NT2/D1 (cell line): ENCODE measurements at regions not wholly inside any gene's neighbourhood (a gene's known extent, or its start where the extent isn't known, plus 50 kb on each side); places are given as distances from the start of the nearest gene placed in this dataset.

Experiments used
- YY1 ChIP-seq: IDR thresholded peaks from 2 replicates; pipeline ENCODE4 v1.6.1; 2011; ENCODE audit not compliant: insufficient read length, insufficient read depth
- ZNF274 ChIP-seq: IDR thresholded peaks from 2 replicates; pipeline ENCODE4 v1.6.1; 2011; ENCODE audit warnings: mild to moderate bottlenecking, low read depth, low read length

- no peak for TF ChIP-seq ZNF274
- TF ChIP-seq YY1 = no peak
Measured at GRCh38 chr12:3432176-3432742, 58.7 kb upstream of the PRMT8 start.
